ENCODE measurements at regions not wholly inside any gene's neighbourhood (a gene's known extent, or its start where the extent isn't known, plus 50 kb on each side); places are given as distances from the start of the nearest gene placed in this dataset.

GRCh38 chr7:12809476-12809875 is 122.0 kb downstream of the ARL4A start:
- no peak for TF ChIP-seq RARB (CRISPR knock-in tag; IDR thresholded peaks at IDR 0.05)
- TF ChIP-seq ZNF565 (CRISPR knock-in tag; conservative IDR thresholded peaks at IDR 0.05; ENCODE audit: low read depth): no peak

Data from SK-N-SH treated with all-trans-retinoic acid at 6 μM for 48 hours (cell line).